ENCODE measurements at regions not wholly inside any gene's neighbourhood (a gene's known extent, or its start where the extent isn't known, plus 50 kb on each side); places are given as distances from the start of the nearest gene placed in this dataset.

DNA sequence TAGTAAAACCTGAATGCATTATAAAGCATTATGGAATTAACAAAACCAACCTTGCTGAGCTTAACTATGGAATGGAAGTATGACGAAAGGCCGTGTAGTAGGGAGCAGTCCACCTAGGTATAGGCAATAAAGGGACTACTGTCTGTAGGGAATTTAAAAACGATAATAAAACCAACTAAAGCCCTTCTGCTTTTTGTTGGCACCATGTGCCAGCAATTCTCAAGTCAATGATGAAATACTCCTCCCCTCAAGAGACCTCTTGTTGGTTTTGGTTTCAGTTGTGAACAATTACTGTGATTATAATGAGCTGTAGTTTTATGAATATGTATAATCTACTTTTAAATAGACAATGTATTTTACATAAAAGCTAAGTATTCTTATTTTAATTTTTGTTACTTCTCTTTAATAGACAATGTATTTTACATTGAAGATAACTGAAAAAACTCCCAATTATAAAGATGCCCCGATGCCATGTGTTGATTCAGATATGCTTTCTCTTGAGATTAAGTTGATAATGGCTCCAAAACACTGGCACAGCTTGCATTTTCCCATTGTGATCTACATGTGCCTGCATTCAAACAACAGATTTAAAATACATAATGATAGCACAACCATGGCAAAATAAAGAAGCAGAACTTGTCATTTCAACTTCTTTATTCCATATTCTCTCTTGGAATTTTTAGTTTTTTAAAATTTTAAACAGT is 55.5 kb upstream of the ZDBF2 start:
- no peak overlapping the region for H2AFZ ChIP-seq (ENCODE audit: low read depth, low read length)
- no peaks in the 10 kb centered on the region for H3K4me1 ChIP-seq (ENCODE audit: control insufficient read depth, extremely low read depth, insufficient read depth, low read length)
- H3K9me1 ChIP-seq (replicated peaks; ENCODE audit: control insufficient read depth, extremely low read depth, insufficient read depth, low read length): no peaks in the 10 kb centered on the region
- CTCF ChIA-PET: no interaction called here
- dilution Hi-C loops (cut with MboI; ENCODE audit: extremely low pct_ligation_motif_present, low sequenced_read_pairs): no loop called here
- H4K20me1 ChIP-seq (replicated peaks; ENCODE audit: control insufficient read depth, extremely low read depth, insufficient read depth, low read length): no peaks in the 10 kb centered on the region
- DNase-seq (ENCODE audit: low read depth, low spot score) (no peak), FAIRE-seq (no peak)
- H3K36me3 ChIP-seq (ENCODE audit: control insufficient read depth in 2 of 2, extremely low read depth in 1 of 2, insufficient read depth in 2 of 2, low read length in 2 of 2): no peaks in the 10 kb centered on the region
- no peaks in the 10 kb centered on the region for H3K79me2 ChIP-seq (ENCODE audit: control insufficient read depth, insufficient read depth, low read length)
- intact Hi-C loops (cut with micrococcal nuclease): no loop called here
- H3K27me3 ChIP-seq (ENCODE audit: control insufficient read depth in 2 of 2, insufficient read depth in 2 of 2, low read length in 2 of 2): peaks cover 2 to 16% of the 10 kb centered on the region in 2 experiments
- no peak overlapping the region for H3K27ac ChIP-seq (ENCODE audit: insufficient read depth, low read depth, low read length)
- no peak overlapping the region for H3K4me2 ChIP-seq (ENCODE audit: insufficient read depth, low read length)
- POLR2A ChIA-PET: no interaction called here
- H3K9me3 ChIP-seq (replicated peaks; ENCODE audit: control insufficient read depth, insufficient read depth, low read length): no peaks in the 10 kb centered on the region
- BruUV-seq (replicated peaks): no TSS peak
- TF ChIP-seq POLR2AphosphoS5 (IDR thresholded peaks at IDR 0.05; ENCODE audit: insufficient read depth, low read depth, low read length) (no peak), EZH2 (IDR thresholded peaks at IDR 0.05; ENCODE audit: borderline replicate concordance, low read depth, low read length, severe bottlenecking) (no peak), POLR2A (IDR thresholded peaks at IDR 0.05; ENCODE audit: low read depth, low read length) (no peak), GATA2 (IDR thresholded peaks at IDR 0.05; ENCODE audit: insufficient read depth, insufficient read length, low read depth, low read length) (no peak), FOS (IDR thresholded peaks at IDR 0.05; ENCODE audit: borderline replicate concordance, insufficient read depth, low read length) (no peak), MYC (IDR thresholded peaks at IDR 0.05; ENCODE audit: low read depth, low read length) (no peak), JUN (IDR thresholded peaks at IDR 0.05; ENCODE audit: borderline replicate concordance, insufficient read depth, insufficient read length, low read depth) (no peak)
- TF ChIP-seq, protein P1, sequence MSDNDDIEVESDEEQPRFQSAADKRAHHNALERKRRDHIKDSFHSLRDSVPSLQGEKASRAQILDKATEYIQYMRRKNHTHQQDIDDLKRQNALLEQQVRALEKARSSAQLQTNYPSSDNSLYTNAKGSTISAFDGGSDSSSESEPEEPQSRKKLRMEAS (IDR thresholded peaks at IDR 0.05; ENCODE audit: insufficient read depth, insufficient read length): no peak
- TF ChIP-seq, protein P2, sequence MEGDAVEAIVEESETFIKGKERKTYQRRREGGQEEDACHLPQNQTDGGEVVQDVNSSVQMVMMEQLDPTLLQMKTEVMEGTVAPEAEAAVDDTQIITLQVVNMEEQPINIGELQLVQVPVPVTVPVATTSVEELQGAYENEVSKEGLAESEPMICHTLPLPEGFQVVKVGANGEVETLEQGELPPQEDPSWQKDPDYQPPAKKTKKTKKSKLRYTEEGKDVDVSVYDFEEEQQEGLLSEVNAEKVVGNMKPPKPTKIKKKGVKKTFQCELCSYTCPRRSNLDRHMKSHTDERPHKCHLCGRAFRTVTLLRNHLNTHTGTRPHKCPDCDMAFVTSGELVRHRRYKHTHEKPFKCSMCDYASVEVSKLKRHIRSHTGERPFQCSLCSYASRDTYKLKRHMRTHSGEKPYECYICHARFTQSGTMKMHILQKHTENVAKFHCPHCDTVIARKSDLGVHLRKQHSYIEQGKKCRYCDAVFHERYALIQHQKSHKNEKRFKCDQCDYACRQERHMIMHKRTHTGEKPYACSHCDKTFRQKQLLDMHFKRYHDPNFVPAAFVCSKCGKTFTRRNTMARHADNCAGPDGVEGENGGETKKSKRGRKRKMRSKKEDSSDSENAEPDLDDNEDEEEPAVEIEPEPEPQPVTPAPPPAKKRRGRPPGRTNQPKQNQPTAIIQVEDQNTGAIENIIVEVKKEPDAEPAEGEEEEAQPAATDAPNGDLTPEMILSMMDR (IDR thresholded peaks at IDR 0.05; ENCODE audit: extremely low read depth in 1 of 2, insufficient read depth in 1 of 2, low read depth in 1 of 2, low read length in 2 of 2): no peak
- no peak overlapping the region for H3K9ac ChIP-seq (replicated peaks; ENCODE audit: extremely low read depth, insufficient read depth, low read length)
- H3K4me3 ChIP-seq (replicated peaks in 1 of 3; ENCODE audit: insufficient read depth in 1 of 3, low read depth in 1 of 3, low read length in 3 of 3): no peak overlapping the region

Measured in endothelial cell of umbilical vein (primary cell).